ENCODE measurements at regions not wholly inside any gene's neighbourhood (a gene's known extent, or its start where the extent isn't known, plus 50 kb on each side); places are given as distances from the start of the nearest gene placed in this dataset.

DNA sequence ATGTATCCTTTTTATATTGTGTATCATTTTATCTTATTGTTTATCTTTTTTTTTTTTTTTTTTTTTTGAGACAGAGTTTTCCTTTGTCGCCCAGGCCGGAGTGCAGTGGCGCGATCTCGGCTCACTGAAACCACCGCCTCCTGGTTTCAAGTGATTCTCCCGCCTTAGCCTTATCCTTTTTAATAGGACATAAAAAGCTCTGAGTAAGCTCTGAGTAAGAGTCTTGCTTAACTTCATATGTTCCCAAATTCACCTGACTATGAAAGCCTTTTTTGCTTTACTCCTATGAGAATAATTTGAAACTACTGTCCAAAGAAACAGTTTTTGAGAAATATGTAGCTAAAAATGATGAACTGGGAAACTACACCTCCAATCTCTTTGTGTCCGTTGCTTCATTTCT, 525.5 kb downstream of the IRS1 start:
- DNase-seq (ENCODE audit: low read depth): no peak

DNA sequence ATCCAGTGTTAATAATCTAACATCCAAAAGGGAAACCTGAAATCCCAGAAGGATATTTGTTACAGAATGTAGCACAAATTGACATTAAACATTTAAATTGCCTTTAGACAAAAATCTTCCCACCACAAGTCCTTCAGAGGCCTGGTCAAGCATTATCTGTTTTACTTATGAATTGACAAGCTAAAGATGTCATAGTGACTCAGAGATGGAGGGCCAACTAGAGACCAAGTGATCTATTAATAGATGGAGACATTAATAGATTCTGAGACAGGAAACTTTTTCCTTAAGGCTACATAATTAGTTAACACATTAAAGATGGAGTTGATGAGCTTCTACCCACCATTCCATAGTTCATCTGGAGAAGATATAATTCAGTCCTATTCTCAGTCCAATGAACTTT, 526.2 kb downstream of the IRS1 start:
- DNase-seq (ENCODE audit: low read depth): no peak

GRCh38 chr2:226272435-226272834, 527.2 kb downstream of the IRS1 start:
- DNase-seq (ENCODE audit: low read depth): no peak

- no peak for DNase-seq (ENCODE audit: low read depth)
Observed at GRCh38 chr2:226270285-226271058, 529.1 kb downstream of the IRS1 start.

DNA sequence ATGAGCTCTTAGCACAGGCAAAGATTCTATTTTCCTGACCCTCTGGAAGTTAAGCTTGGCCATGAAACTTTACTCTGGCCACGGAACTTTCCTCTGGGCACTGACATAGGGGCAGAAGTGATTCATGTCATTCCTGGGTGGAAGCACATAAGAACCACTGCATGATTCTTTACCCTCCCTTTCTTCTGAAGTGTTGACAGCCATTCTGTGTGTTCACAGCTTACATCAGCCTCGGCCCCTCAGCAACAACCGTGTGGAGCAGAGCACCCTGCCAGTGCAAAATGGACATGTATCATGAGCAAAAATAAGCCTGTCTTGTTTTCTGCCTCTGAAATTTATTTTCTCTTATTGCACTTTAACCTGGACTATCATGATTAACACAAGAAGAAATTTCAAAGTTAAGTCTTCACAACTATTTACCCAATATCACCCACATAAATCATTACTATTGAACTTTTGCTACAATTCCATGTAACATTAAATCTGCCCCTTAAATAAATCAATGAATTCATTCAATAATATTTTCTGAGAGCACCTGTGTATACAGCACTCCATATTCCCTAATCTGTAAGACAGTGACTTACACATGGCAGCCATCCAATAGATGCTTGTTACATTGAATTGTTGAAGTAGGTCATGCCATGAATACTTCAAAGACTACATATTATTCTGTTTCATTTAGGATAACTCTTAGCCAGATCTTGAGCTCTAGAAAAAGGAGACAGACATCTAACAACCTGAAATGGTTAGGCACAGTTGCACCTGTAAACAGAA, 531.9 kb downstream of the IRS1 start:
- DNase-seq (ENCODE audit: low read depth): no peak

- DNase-seq (ENCODE audit: low read depth): no peak
Observed at GRCh38 chr2:226256709-226257376, 542.8 kb downstream of the IRS1 start.

DNA sequence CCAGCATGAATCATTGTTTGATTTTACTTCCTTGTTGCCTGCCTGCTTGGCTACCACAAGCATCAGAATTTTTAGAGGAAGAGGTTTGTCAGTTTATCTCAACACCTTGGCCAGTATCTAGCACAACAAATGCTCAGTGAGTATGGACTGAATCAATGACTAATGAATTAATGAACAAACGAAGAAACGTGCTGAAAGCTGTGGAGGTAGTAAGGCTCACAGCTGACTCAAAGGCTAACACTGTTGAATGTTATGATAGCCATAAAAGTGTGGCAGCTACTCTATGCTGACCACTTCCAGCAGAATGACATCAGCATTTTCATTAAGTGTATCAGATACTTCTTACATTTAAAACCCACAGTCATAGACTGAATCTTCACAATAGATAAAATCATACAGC, 543.4 kb downstream of the IRS1 start:
- DNase-seq (ENCODE audit: low read depth): peak; percentile 53

DNA sequence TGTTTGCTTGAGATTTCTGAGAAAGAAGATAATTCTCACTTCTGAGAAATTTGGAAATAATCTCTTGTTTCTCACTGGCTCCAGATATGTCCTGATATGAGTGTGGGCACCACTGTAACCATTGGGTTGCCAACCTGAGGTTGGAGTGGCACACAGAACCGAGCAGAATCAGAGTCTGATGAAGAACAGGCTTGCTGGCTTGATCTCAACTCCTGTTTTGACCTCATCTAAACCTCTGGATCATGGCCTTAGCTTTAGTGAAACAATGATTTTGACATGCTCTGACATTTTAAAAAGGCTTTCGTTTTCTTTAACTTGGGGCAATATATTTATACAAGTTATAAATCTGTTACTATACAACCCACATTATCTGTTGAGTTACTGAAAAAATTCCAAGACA, 548.0 kb downstream of the IRS1 start:
- DNase-seq (ENCODE audit: low read depth): no peak

- DNase-seq (ENCODE audit: low read depth): no peak
Observed at GRCh38 chr2:226247289-226248275, 552.0 kb downstream of the IRS1 start.

DNA sequence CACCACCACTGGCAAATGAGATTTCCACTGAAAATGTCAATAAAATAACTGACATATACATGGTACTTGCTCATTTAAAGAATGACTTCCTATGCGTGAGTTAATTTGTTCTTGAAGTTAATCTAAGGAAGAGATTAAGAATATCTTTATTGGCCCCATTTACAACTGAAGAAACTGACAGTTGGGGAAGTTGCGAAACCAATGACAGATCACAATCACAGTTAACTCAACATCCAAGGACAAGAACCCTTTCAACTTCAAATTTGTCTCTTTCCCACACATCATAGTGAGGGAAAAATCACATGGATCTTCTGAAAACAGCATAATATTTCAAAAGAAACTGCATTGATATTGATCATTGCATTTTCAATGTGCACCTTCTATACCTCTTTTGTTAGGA, 565.4 kb downstream of the IRS1 start:
- DNase-seq (ENCODE audit: low read depth): no peak

GRCh38 chr2:226233388-226233787, 566.2 kb downstream of the IRS1 start:
- DNase-seq (ENCODE audit: low read depth): no peak

DNA sequence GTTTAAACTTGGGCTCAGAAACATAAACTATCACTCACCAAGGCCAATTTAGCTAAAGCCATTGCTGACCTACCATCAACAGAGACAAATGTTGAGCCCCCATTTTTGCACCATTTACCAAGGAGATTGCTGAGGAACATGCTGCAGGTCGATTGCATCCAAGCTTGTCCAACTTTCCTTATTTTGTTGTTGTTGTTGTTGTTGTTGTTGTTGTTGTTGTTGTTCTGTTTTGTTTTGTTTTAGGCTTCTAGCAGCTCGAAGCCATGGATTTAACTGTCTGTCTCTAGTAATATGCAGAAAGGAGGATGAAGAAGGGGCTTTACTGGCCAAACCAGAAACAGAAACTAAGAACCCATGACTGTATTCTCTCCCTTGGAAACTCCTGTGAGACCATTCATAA, 571.5 kb downstream of the IRS1 start:
- DNase-seq (ENCODE audit: low read depth): no peak

- no peak for DNase-seq (ENCODE audit: low read depth)
Observed at GRCh38 chr2:226227341-226227740, 572.3 kb downstream of the IRS1 start.

GRCh38 chr2:226223704-226224103, 575.9 kb downstream of the IRS1 start:
- DNase-seq (ENCODE audit: low read depth): no peak

DNA sequence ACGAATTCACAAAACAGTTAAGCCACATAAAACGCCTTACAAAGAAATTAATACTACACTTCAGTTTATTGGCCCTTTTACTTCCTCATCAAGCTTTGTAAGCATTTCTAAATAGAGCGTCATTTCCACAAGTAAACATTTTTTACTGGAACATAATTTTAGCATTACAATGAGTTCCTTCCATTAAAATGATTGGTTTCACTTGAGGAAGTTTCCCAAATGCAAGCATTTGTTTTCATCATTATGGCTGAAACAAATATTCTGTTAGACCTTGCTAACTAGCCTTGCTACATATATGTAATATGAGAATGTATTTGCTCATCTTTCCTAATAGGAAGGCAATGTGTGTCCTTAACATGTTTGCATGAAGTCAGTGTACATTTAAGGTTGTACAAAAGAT, 579.1 kb downstream of the IRS1 start:
- no peak for DNase-seq (ENCODE audit: low read depth)

DNA sequence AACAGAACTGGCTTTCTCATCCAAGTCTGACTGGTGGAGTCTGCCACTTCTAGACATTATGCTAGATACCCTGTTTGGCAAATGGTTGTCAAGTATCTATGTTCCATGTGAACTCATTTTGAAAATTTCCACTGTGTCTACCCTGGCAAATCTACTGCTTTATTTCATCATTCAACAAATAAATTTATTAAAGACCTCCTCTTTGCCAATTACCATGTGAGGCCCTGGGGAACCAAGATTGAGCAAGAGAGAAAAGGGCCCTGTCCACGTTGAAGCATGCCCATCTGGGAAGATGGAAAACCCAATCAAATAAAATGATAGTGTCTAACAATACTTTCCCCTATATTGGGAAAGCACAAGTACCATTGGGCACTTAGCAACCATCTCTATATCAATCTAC, 582.4 kb downstream of the IRS1 start:
- no peak for DNase-seq (ENCODE audit: low read depth)

DNA sequence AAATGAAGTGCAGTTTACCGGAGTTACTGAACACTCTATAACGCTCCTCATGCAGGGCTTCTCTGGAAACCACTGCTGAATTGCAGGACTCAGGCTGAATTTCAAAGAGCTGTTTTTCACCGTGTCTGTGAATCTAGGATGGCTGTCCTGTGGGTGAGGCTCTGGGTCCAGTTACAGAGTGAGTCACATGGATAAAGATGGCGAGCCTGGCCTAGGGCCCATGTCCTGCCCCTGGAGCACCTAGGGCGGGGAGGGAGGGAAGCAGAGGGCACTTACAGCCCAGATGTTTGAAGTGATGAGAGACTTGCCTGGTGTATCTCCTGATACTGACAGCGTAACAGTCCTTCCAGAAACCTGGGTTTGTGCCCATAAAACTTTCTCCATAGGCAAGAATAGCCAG, 583.0 kb downstream of the IRS1 start:
- DNase-seq (ENCODE audit: low read depth): no peak

- peak; percentile 27 for DNase-seq (ENCODE audit: low read depth)
Observed at GRCh38 chr2:226215902-226216503, 583.6 kb downstream of the IRS1 start.

DNA sequence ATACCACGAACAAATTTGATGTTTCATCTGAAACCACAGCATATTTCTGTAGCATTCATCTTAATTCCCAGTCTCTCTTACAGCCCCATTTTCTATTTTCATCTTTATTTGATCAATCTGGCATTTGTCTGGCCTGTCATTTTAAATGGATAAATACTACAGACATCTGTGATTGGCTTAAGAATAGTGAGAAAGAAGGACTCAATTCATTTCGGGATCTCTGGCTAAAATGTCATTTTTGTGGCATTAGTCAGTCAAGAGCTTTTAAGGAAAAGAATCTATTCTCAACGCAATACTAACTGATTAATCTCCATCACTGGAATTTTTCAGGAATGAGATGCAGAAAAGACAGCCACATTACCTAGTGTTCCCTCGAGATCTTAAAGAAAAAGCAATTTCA, 585.9 kb downstream of the IRS1 start:
- DNase-seq (ENCODE audit: low read depth): peak; percentile 68

GRCh38 chr2:226211439-226211838, 588.2 kb downstream of the IRS1 start:
- DNase-seq (ENCODE audit: low read depth): peak; percentile 76

- no peak for DNase-seq (ENCODE audit: low read depth)
Observed at GRCh38 chr2:226208726-226209125, 590.9 kb downstream of the IRS1 start.

Measured in GM04504 (cell line).